ENCODE measurements at regions not wholly inside any gene's neighbourhood (a gene's known extent, or its start where the extent isn't known, plus 50 kb on each side); places are given as distances from the start of the nearest gene placed in this dataset.

DNA sequence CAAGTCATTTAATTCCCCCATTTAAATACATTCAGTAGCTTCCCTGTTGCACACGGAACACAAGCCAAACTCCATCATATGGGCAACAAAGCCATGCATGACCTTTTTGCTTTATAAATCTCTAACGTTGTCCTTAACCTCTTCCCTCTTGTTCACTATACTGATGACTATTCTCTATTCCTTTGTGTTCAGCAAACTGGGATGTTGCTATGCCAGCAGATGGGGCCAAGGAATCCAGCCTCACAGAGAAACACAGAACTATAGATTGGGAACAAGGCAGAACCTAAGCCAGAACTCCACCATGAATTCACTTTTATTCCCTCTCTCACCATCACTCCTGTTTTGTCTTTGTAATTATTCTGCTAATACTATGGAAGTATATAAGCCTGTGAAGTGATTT is 398.4 kb downstream of the TUSC7 start:
- TF ChIP-seq GATA2 (IDR thresholded peaks at IDR 0.05; ENCODE audit: low read depth, low read length) (no peak), GATA3 (IDR thresholded peaks at IDR 0.05; ENCODE audit: low read depth, low read length) (no peak)
